GM19023 (cell line): ENCODE measurements at regions not wholly inside any gene's neighbourhood (a gene's known extent, or its start where the extent isn't known, plus 50 kb on each side); places are given as distances from the start of the nearest gene placed in this dataset.
"Not testable (repeated sequence)": the region's sequence is repeated elsewhere in the genome, so short reads cannot be mapped to it uniquely, and the experiment has no call there.

Experiments
- ATAC-seq: cut with Tn5 transposase; IDR thresholded peaks from one replicate; pipeline ENCODE4 v1.9.1; 2021; ENCODE audit warnings: mild to moderate bottlenecking, moderate library complexity; ENCODE audit not compliant: unreplicated experiment

GRCh38 chr6:115873901-115874300 lies 186.8 kb downstream of the FRK start:
- ATAC-seq = no peak

GRCh38 chr6:115870464-115870863 lies 190.2 kb downstream of the FRK start:
- no peak for ATAC-seq

GRCh38 chr6:115865914-115866313 lies 194.8 kb downstream of the FRK start:
- ATAC-seq = no peak

GRCh38 chr6:115863211-115863610 lies 197.5 kb downstream of the FRK start:
- ATAC-seq = no peak

- ATAC-seq = not testable (repeated sequence)
These were observed 199.0 kb downstream of the FRK start for GRCh38 chr6:115861658-115862057.

- not testable (repeated sequence) for ATAC-seq
These were observed 201.1 kb downstream of the FRK start for GRCh38 chr6:115859577-115859976.

GRCh38 chr6:115854866-115855665 lies 205.6 kb downstream of the FRK start:
- ATAC-seq = no peak

GRCh38 chr6:115847671-115848070 lies 213.0 kb downstream of the FRK start:
- no peak for ATAC-seq

- ATAC-seq = no peak
These were observed 216.7 kb downstream of the FRK start for GRCh38 chr6:115843945-115844344.

GRCh38 chr6:115842338-115842737 lies 218.4 kb downstream of the FRK start:
- no peak for ATAC-seq

GRCh38 chr6:115839583-115840181 lies 221.0 kb downstream of the FRK start:
- ATAC-seq = no peak

- ATAC-seq = peak; percentile 90
These were observed 221.8 kb downstream of the FRK start for GRCh38 chr6:115838763-115839401.

GRCh38 chr6:115838216-115838615 lies 222.5 kb downstream of the FRK start:
- no peak for ATAC-seq

GRCh38 chr6:115836374-115836773 lies 224.3 kb downstream of the FRK start:
- ATAC-seq = not testable (repeated sequence)

- ATAC-seq = no peak
These were observed 225.4 kb downstream of the FRK start for GRCh38 chr6:115835314-115835713.

- ATAC-seq = not testable (repeated sequence)
These were observed 226.1 kb downstream of the FRK start for GRCh38 chr6:115834542-115834941.

GRCh38 chr6:115832786-115833185 lies 227.9 kb downstream of the FRK start:
- no peak for ATAC-seq

- no peak for ATAC-seq
These were observed 228.5 kb downstream of the FRK start for GRCh38 chr6:115832186-115832585.

- ATAC-seq = peak; percentile 48
These were observed 229.8 kb downstream of the FRK start for GRCh38 chr6:115830895-115831294.

GRCh38 chr6:115821798-115822197 lies 238.9 kb downstream of the FRK start:
- no peak for ATAC-seq

GRCh38 chr6:115819506-115819905 lies 241.2 kb downstream of the FRK start:
- ATAC-seq = no peak

- no peak for ATAC-seq
These were observed 243.5 kb downstream of the FRK start for GRCh38 chr6:115817161-115817560.
